Mononuclear cell (primary cell): ENCODE measurements at regions not wholly inside any gene's neighbourhood (a gene's known extent, or its start where the extent isn't known, plus 50 kb on each side); places are given as distances from the start of the nearest gene placed in this dataset.

Source experiments
- H3K27me3 ChIP-seq: 2 replicates; pipeline ENCODE4 v1.6.0; 2011; ENCODE audit warnings: low read length, control low read depth; ENCODE audit not compliant: insufficient read depth
- H3K4me1 ChIP-seq: 2 replicates; pipeline ENCODE4 v1.5.1; 2011; ENCODE audit warnings: mild to moderate bottlenecking, low read length, control low read depth; ENCODE audit not compliant: insufficient read depth
- H3K4me3 ChIP-seq: 2 replicates; pipeline ENCODE4 v1.5.1; 2011; ENCODE audit warnings: mild to moderate bottlenecking, low read length, moderate library complexity
- H3K9me3 ChIP-seq: 2 replicates; pipeline ENCODE4 v1.5.1; 2011; ENCODE audit warnings: low read depth, mild to moderate bottlenecking, control low read depth, low read length

- H3K9me3 ChIP-seq, result no peaks in the 10 kb centered on the region
- H3K27me3 ChIP-seq, result no peaks in the 10 kb centered on the region
- H3K4me1 ChIP-seq, result no peaks in the 10 kb centered on the region
- H3K4me3 ChIP-seq, result no peak overlapping the region
Observed at GRCh38 chr17:83144421-83145357, 65.3 kb downstream of the METRNL start.

- H3K4me1 ChIP-seq, result no peaks in the 10 kb centered on the region
- no peaks in the 10 kb centered on the region for H3K27me3 ChIP-seq
- H3K4me3 ChIP-seq, result no peak overlapping the region
- no peaks in the 10 kb centered on the region for H3K9me3 ChIP-seq
Observed at GRCh38 chr17:83145358-83145738, 65.9 kb downstream of the METRNL start.

DNA sequence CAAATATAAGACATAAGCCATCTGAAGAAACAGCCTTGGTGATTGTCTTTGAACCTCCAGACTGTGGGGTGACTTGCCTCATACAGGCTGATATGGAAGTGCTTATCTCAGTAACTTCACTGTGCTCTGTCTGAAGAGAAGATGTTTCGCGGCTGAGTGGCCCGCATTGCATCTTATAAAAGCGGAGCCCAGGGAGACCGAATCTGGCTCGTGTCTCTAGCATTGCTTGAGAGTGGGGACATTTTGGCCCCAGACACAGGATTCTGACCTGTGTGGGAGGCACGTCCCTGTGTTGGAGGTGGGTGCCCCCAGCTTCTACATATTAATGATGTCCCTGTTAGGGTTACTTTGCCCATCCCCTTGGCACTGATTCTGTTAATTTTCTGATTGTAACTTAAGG, 66.4 kb downstream of the METRNL start:
- Histone ChIP-seq H3K9me3 (no peaks in the 10 kb centered on the region), H3K4me1 (no peaks in the 10 kb centered on the region), H3K4me3 (no peak overlapping the region), H3K27me3 (no peaks in the 10 kb centered on the region)

GRCh38 chr17:83146347-83146746, 66.9 kb downstream of the METRNL start:
- H3K9me3 ChIP-seq, result no peaks in the 10 kb centered on the region
- H3K4me3 ChIP-seq, result no peak overlapping the region
- H3K4me1 ChIP-seq, result no peaks in the 10 kb centered on the region
- H3K27me3 ChIP-seq, result no peaks in the 10 kb centered on the region

DNA sequence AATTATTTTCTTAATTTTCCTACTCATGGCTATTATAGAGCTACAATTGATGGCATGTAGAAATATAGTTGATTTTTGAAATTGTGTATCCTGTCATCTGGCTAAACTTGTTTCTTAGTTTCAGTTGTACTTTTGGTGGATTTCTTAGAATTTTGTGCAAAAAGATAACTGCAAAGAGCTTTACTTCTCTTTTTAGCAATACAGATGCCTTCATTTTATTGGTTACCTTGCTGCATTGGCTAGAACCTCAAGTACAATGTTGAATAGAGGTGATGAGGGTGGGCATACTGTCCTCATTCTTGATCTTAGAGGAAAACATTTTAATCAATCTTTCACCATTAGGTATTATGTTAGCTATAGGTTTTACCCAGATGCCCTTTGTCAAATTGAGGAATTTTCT, 67.9 kb downstream of the METRNL start:
- no peaks in the 10 kb centered on the region for H3K4me1 ChIP-seq
- H3K4me3 ChIP-seq, result no peak overlapping the region
- no peaks in the 10 kb centered on the region for H3K9me3 ChIP-seq
- H3K27me3 ChIP-seq, result no peaks in the 10 kb centered on the region

GRCh38 chr17:83148317-83149028, 69.1 kb downstream of the METRNL start:
- Histone ChIP-seq H3K4me1 (peaks cover 11% of the 10 kb centered on the region), H3K9me3 (no peaks in the 10 kb centered on the region), H3K27me3 (no peaks in the 10 kb centered on the region), H3K4me3 (no peak overlapping the region)

- no peaks in the 10 kb centered on the region for H3K27me3 ChIP-seq
- no peaks in the 10 kb centered on the region for H3K9me3 ChIP-seq
- peaks cover 18% of the 10 kb centered on the region for H3K4me1 ChIP-seq
- no peak overlapping the region for H3K4me3 ChIP-seq
Observed at GRCh38 chr17:83149029-83149725, 69.8 kb downstream of the METRNL start.

DNA sequence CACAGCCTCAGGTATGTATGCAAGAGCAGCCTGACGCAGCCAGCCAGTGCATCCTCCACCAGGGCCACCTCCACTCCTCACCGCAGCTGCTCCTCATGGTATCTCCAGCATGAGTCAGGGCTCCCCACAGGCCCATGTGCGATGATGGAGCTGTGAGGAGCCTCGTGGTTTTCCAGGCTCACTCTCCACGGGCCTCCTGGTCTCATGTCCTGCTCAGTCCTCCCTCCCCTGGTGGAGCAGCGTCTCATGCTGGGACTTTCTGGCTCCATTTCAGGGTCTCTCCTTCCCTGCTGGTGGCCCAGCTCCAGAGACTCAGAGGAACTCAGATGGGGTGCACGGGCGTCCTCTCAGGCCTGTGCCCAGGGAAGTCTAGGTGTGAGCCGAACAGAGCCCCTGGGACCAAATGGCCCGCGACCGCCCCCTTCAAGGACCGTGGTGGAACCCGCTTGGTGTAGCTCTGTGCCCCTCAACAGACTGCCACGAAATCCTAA, 70.4 kb downstream of the METRNL start:
- no peak overlapping the region for H3K4me3 ChIP-seq
- no peaks in the 10 kb centered on the region for H3K9me3 ChIP-seq
- H3K27me3 ChIP-seq, result no peaks in the 10 kb centered on the region
- peaks cover 24% of the 10 kb centered on the region for H3K4me1 ChIP-seq

GRCh38 chr17:83150369-83151055, 71.1 kb downstream of the METRNL start:
- no peaks in the 10 kb centered on the region for H3K9me3 ChIP-seq
- peaks cover 31% of the 10 kb centered on the region for H3K4me1 ChIP-seq
- no peak overlapping the region for H3K4me3 ChIP-seq
- H3K27me3 ChIP-seq, result no peaks in the 10 kb centered on the region

DNA sequence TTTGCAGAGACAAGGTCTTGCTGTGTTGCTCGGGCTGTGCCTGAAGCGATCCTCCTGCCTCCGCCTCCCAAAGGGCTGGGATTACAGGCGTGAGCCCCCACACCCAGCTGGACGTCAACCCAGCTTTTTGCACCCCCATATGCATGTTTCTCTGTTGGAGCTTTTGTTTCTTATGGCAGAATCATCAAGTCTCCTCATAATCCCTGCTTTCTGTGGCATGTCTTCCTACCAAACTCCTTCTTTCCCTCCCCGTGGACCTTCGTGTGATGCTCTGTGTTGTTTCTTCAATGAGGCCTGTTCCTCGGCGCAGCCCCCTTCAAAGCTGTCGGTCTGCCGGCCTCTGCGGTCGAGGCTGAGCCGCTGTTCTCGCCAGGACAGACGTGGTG, 71.6 kb downstream of the METRNL start:
- H3K4me1 ChIP-seq, result peaks cover 36% of the 10 kb centered on the region
- no peak overlapping the region for H3K4me3 ChIP-seq
- no peaks in the 10 kb centered on the region for H3K27me3 ChIP-seq
- no peaks in the 10 kb centered on the region for H3K9me3 ChIP-seq

DNA sequence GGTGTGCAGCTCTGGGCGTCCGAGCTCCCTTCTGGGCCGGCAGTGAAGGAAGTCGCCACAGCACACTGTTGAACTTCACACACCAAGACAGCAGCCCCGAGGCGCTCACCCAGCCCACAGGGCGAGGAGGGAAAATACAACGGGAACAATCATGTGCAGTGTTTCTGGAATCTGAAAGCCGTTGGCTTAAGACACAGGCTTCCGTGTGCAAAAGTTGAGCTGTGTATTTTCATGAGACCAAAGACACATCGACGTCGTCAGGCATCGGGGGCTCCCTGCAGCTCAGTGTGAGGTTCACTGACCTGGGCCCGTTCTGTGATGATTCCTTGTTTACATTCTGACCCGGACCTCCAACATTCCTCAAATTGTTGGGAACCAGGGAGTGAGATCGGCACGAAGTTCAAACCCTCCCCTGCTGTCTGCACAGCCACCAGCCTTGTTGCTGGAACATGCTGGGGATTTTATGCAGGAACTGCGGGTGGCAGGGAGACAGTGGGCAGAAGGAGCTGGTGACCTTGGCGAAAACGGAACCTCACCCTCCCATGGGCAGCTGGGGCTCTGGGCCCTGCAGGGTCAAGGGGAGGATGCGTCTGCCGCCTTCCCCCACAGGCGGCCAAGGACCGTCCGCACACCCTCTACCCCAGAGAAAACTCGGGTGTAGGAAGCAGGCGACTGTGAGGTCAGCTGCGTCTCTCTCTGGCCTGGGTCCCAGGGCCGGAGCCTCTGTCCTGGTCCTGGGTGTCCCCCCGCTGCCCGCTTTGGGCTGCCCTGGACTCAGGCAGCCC, 72.2 kb downstream of the METRNL start:
- Histone ChIP-seq H3K4me1 (peaks cover 37% of the 10 kb centered on the region), H3K9me3 (no peaks in the 10 kb centered on the region), H3K4me3 (no peak overlapping the region), H3K27me3 (no peaks in the 10 kb centered on the region)

GRCh38 chr17:83152227-83152744, 72.9 kb downstream of the METRNL start:
- no peaks in the 10 kb centered on the region for H3K9me3 ChIP-seq
- H3K4me1 ChIP-seq, result peaks cover 37% of the 10 kb centered on the region
- no peaks in the 10 kb centered on the region for H3K27me3 ChIP-seq
- no peak overlapping the region for H3K4me3 ChIP-seq

DNA sequence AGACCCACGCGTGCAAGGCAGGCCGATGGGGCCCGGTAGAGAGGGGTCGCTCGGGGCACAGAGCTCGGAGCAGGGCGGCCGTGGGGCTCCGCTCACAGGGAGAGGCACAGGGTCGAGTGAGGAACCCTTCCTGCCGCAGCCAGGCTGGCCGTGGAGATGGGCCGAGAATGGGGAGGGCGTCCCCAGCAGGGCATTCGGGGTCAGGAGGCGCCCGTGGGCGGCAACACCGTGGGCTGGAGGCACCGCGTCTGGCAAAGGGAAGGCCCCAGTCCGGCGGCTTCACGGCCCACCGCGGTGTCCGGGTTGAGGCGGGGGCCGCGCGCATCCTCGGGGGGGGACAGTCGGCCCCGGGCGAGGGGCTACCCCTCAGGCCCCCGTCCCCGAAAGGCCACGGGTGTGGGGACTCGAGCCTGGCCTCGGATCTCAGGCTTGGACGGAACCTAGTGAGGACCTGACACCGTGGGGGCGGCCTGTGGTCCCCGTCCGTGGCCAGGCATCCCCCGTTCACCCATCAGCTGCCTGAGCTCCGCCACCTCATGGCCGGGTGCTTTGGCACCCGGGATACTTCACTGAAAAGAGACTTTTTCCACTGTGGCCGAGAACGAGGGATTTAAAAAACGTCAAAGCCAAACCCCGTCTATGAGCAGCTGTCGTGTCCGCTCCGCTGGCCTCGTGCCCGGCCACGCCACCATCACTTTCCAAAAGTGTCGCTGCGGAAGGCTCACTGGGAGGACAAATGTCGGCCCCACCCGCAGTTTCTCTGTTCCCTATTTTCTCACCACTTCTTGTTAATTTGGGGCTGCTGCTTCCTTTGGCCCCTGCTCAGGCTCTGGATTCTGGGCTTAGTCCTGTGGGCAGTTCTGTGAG, 73.6 kb downstream of the METRNL start:
- peaks cover 37% of the 10 kb centered on the region for H3K4me1 ChIP-seq
- no peaks in the 10 kb centered on the region for H3K9me3 ChIP-seq
- no peaks in the 10 kb centered on the region for H3K27me3 ChIP-seq
- no peak overlapping the region for H3K4me3 ChIP-seq
